PFSK-1 (cell line): ENCODE measurements at regions not wholly inside any gene's neighbourhood (a gene's known extent, or its start where the extent isn't known, plus 50 kb on each side); places are given as distances from the start of the nearest gene placed in this dataset.

Source experiments
- POLR2AphosphoS5 ChIP-seq: IDR thresholded peaks from 2 replicates; pipeline ENCODE4 v1.6.1; 2012; ENCODE audit warnings: low read depth, mild to moderate bottlenecking, control low read depth, low read length, moderate library complexity
- REST ChIP-seq, 2 experiments: IDR thresholded peaks; 2 replicates each; pipeline versions ENCODE4 v1.6.1 to v1.8.0; 2011 to 2012; ENCODE audit warnings: low read depth in 2 of 2, low read length in 2 of 2, control low read depth in 1 of 2, inconsistent platforms in 1 of 2, mild to moderate bottlenecking in 1 of 2, moderate library complexity in 1 of 2; ENCODE audit not compliant: insufficient read depth in 1 of 2
- SIN3A ChIP-seq: IDR thresholded peaks from 2 replicates; pipeline ENCODE4 v1.6.1; 2012; ENCODE audit warnings: mild to moderate bottlenecking, low read length, moderate library complexity, borderline replicate concordance; ENCODE audit not compliant: insufficient read depth
- TAF1 ChIP-seq: IDR thresholded peaks from 2 replicates; pipeline ENCODE4 v1.6.1; 2012; ENCODE audit warnings: low read length, control low read depth, borderline replicate concordance; ENCODE audit not compliant: insufficient read depth

GRCh38 chr6:3650076-3650958 lies 101.2 kb downstream of the PXDC1 start:
- TF ChIP-seq REST (IDR thresholded peaks at IDR 0.05; ENCODE audit: insufficient read depth in 1 of 2, low read depth in 2 of 2, low read length in 2 of 2) (no peak), TAF1 (no peak), POLR2AphosphoS5 (no peak), SIN3A (no peak)
